ENCODE measurements at regions not wholly inside any gene's neighbourhood (a gene's known extent, or its start where the extent isn't known, plus 50 kb on each side); places are given as distances from the start of the nearest gene placed in this dataset.

- Histone ChIP-seq H3K9me3 (no peaks in the 10 kb centered on the region), H3K27me3 (replicated peaks; ENCODE audit: control insufficient read depth, insufficient read depth, low read length) (no peaks in the 10 kb centered on the region), H3K4me3 (ENCODE audit: low read depth, low read length) (no peak overlapping the region), H3K4me1 (no peaks in the 10 kb centered on the region), H3K36me3 (ENCODE audit: control insufficient read depth, insufficient read depth, low read length) (no peaks in the 10 kb centered on the region)
- Mint-ChIP-seq H3K27ac (ENCODE audit: unreplicated experiment) (no peak overlapping the region), H3K9me3 (ENCODE audit: unreplicated experiment) (no peaks in the 10 kb centered on the region), H3K4me1 (ENCODE audit: low read depth, unreplicated experiment) (no peaks in the 10 kb centered on the region), H3K27me3 (ENCODE audit: insufficient read depth, unreplicated experiment) (peaks cover 7% of the 10 kb centered on the region), H3K4me3 (ENCODE audit: unreplicated experiment) (no peak overlapping the region), H3K36me3 (ENCODE audit: insufficient read depth, unreplicated experiment) (no peaks in the 10 kb centered on the region)
- no TSS peak for BruUV-seq (replicated peaks)
- POLR2A ChIA-PET, result no interaction called here
- CTCF ChIA-PET, result no interaction called here
- no peak for DNase-seq
- no peak for TF ChIP-seq CTCF (IDR thresholded peaks at IDR 0.05; ENCODE audit: insufficient read depth in 1 of 2, low read depth in 1 of 2, low read length in 1 of 2, severe bottlenecking in 1 of 2, unreplicated experiment in 1 of 2)
- intact Hi-C loops (cut with micrococcal nuclease; ENCODE audit: unreplicated experiment), result no loop called here
These were observed 204.4 kb upstream of the COBL start for GRCh38 chr7:51521054-51521453.

GRCh38 chr7:51518646-51519045 is 202.0 kb upstream of the COBL start:
- ChIA-PET CTCF (no interaction called here), POLR2A (no interaction called here)
- Histone ChIP-seq H3K4me3 (ENCODE audit: low read depth, low read length) (no peak overlapping the region), H3K27me3 (replicated peaks; ENCODE audit: control insufficient read depth, insufficient read depth, low read length) (no peaks in the 10 kb centered on the region), H3K36me3 (ENCODE audit: control insufficient read depth, insufficient read depth, low read length) (no peaks in the 10 kb centered on the region), H3K9me3 (no peaks in the 10 kb centered on the region), H3K4me1 (no peaks in the 10 kb centered on the region)
- Mint-ChIP-seq H3K4me3 (ENCODE audit: unreplicated experiment) (no peak overlapping the region), H3K27ac (ENCODE audit: unreplicated experiment) (no peak overlapping the region), H3K4me1 (ENCODE audit: low read depth, unreplicated experiment) (no peaks in the 10 kb centered on the region), H3K36me3 (ENCODE audit: insufficient read depth, unreplicated experiment) (no peaks in the 10 kb centered on the region), H3K27me3 (ENCODE audit: insufficient read depth, unreplicated experiment) (no peaks in the 10 kb centered on the region), H3K9me3 (ENCODE audit: unreplicated experiment) (no peaks in the 10 kb centered on the region)
- no peak for TF ChIP-seq CTCF (IDR thresholded peaks at IDR 0.05; ENCODE audit: insufficient read depth in 1 of 2, low read depth in 1 of 2, low read length in 1 of 2, severe bottlenecking in 1 of 2, unreplicated experiment in 1 of 2)
- intact Hi-C loops (cut with micrococcal nuclease; ENCODE audit: unreplicated experiment), result no loop called here
- no TSS peak for BruUV-seq (replicated peaks)
- no peak for DNase-seq

GRCh38 chr7:51517187-51517586 is 200.6 kb upstream of the COBL start:
- no peaks in the 10 kb centered on the region for H3K9me3 Mint-ChIP-seq (ENCODE audit: unreplicated experiment)
- H3K36me3 ChIP-seq (ENCODE audit: control insufficient read depth, insufficient read depth, low read length), result no peaks in the 10 kb centered on the region
- no peak overlapping the region for H3K4me3 ChIP-seq (ENCODE audit: low read depth, low read length)
- no peak overlapping the region for H3K27ac Mint-ChIP-seq (ENCODE audit: unreplicated experiment)
- H3K9me3 ChIP-seq, result no peaks in the 10 kb centered on the region
- no TSS peak for BruUV-seq (replicated peaks)
- TF ChIP-seq CTCF (IDR thresholded peaks at IDR 0.05; ENCODE audit: insufficient read depth in 1 of 2, low read depth in 1 of 2, low read length in 1 of 2, severe bottlenecking in 1 of 2, unreplicated experiment in 1 of 2), result no peak
- CTCF ChIA-PET, result no interaction called here
- no peaks in the 10 kb centered on the region for H3K27me3 Mint-ChIP-seq (ENCODE audit: insufficient read depth, unreplicated experiment)
- no peaks in the 10 kb centered on the region for H3K36me3 Mint-ChIP-seq (ENCODE audit: insufficient read depth, unreplicated experiment)
- H3K27me3 ChIP-seq (replicated peaks; ENCODE audit: control insufficient read depth, insufficient read depth, low read length), result no peaks in the 10 kb centered on the region
- H3K4me1 ChIP-seq, result no peaks in the 10 kb centered on the region
- intact Hi-C loops (cut with micrococcal nuclease; ENCODE audit: unreplicated experiment), result no loop called here
- no peak overlapping the region for H3K4me3 Mint-ChIP-seq (ENCODE audit: unreplicated experiment)
- no peaks in the 10 kb centered on the region for H3K4me1 Mint-ChIP-seq (ENCODE audit: low read depth, unreplicated experiment)
- DNase-seq, result no peak
- POLR2A ChIA-PET, result no interaction called here

Data from Caco-2 (cell line).